ENCODE measurements at regions not wholly inside any gene's neighbourhood (a gene's known extent, or its start where the extent isn't known, plus 50 kb on each side); places are given as distances from the start of the nearest gene placed in this dataset.

GRCh38 chr12:60935981-60936761 is 1324.0 kb upstream of the USP15 start:
- no peak for DNase-seq

GRCh38 chr12:60947533-60947932 is 1312.7 kb upstream of the USP15 start:
- DNase-seq = no peak

GRCh38 chr12:60967128-60967527 is 1293.1 kb upstream of the USP15 start:
- DNase-seq = no peak

GRCh38 chr12:60977966-60978365 is 1282.2 kb upstream of the USP15 start:
- peak; percentile 11 for DNase-seq

GRCh38 chr12:60980558-60980957 is 1279.6 kb upstream of the USP15 start:
- no peak for DNase-seq

GRCh38 chr12:60981473-60981872 is 1278.7 kb upstream of the USP15 start:
- DNase-seq = no peak

- DNase-seq = no peak
Measured at GRCh38 chr12:60992087-60992486, 1268.1 kb upstream of the USP15 start.

GRCh38 chr12:60995256-60995825 is 1264.9 kb upstream of the USP15 start:
- DNase-seq = no peak

GRCh38 chr12:60997869-60998378 is 1262.3 kb upstream of the USP15 start:
- no peak for DNase-seq

GRCh38 chr12:61009192-61009591 is 1251.0 kb upstream of the USP15 start:
- DNase-seq = no peak

- no peak for DNase-seq
Measured at GRCh38 chr12:61011767-61012423, 1248.3 kb upstream of the USP15 start.

GRCh38 chr12:61018571-61018970 is 1241.6 kb upstream of the USP15 start:
- DNase-seq = no peak

- no peak for DNase-seq
Measured at GRCh38 chr12:61023231-61023630, 1237.0 kb upstream of the USP15 start.

GRCh38 chr12:61029516-61029915 is 1230.7 kb upstream of the USP15 start:
- no peak for DNase-seq

- DNase-seq = no peak
Measured at GRCh38 chr12:61037792-61038191, 1222.4 kb upstream of the USP15 start.

- no peak for DNase-seq
Measured at GRCh38 chr12:61043838-61044237, 1216.4 kb upstream of the USP15 start.

GRCh38 chr12:61044766-61045165 is 1215.4 kb upstream of the USP15 start:
- DNase-seq = no peak

- no peak for DNase-seq
Measured at GRCh38 chr12:61070640-61071414, 1189.4 kb upstream of the USP15 start.

GRCh38 chr12:61072717-61073116 is 1187.5 kb upstream of the USP15 start:
- DNase-seq = no peak

- DNase-seq = no peak
Measured at GRCh38 chr12:61095111-61095510, 1165.1 kb upstream of the USP15 start.

GRCh38 chr12:61098031-61098580 is 1162.1 kb upstream of the USP15 start:
- DNase-seq = no peak

- DNase-seq = no peak
Measured at GRCh38 chr12:61107118-61107517, 1153.1 kb upstream of the USP15 start.

GRCh38 chr12:61111218-61111617 is 1149.0 kb upstream of the USP15 start:
- DNase-seq = no peak
